Fibroblast of lung (primary cell): ENCODE measurements at regions not wholly inside any gene's neighbourhood (a gene's known extent, or its start where the extent isn't known, plus 50 kb on each side); places are given as distances from the start of the nearest gene placed in this dataset.

Experiments used
- DNase-seq, 2 donors: peaks; one replicate each; pipeline versions ENCODE4 v3.0.0 to v3.0.0-alpha.2; 2010; ENCODE audit warnings: low read depth in 2 of 2
- H2AFZ ChIP-seq: 2 replicates; pipeline ENCODE4 v1.5.1; 2012; ENCODE audit warnings: low read length, control low read depth, inconsistent platforms
- H3K27ac ChIP-seq: 2 replicates; pipeline ENCODE4 v1.5.1; 2011; ENCODE audit warnings: low read length, control low read depth; ENCODE audit not compliant: insufficient read depth
- H3K27me3 ChIP-seq: 2 replicates; pipeline ENCODE4 v1.5.1; 2011; ENCODE audit warnings: mild to moderate bottlenecking, low read length; ENCODE audit not compliant: control insufficient read depth, insufficient read depth
- H3K36me3 ChIP-seq: 2 replicates; pipeline ENCODE4 v1.5.1; 2011; ENCODE audit warnings: low read length; ENCODE audit not compliant: control insufficient read depth, insufficient read depth
- H3K4me1 ChIP-seq: 2 replicates; pipeline ENCODE4 v1.5.1; 2011; ENCODE audit warnings: low read length; ENCODE audit not compliant: control insufficient read depth, insufficient read depth; ENCODE audit errors: extremely low read depth
- H3K4me2 ChIP-seq: 2 replicates; pipeline ENCODE4 v1.5.1; 2011; ENCODE audit warnings: low read length, control low read depth; ENCODE audit not compliant: insufficient read depth; ENCODE audit errors: extremely low read depth
- H3K4me3 ChIP-seq, 4 experiments: fragments of 200-600 bp in 1 of 4; sonication (generic) in 1 of 4; replicated peaks in 1 of 4; 2 replicates each; pipeline ENCODE4 v1.5.1; 2011 to 2016; ENCODE audit warnings: low read length in 4 of 4, low read depth in 3 of 4, mild to moderate bottlenecking in 3 of 4, control low read depth in 2 of 4, inconsistent platforms in 1 of 4, mixed read lengths in 1 of 4; ENCODE audit not compliant: insufficient read depth in 1 of 4; ENCODE audit errors: control extremely low read depth in 1 of 4
- H3K79me2 ChIP-seq: 2 replicates; pipeline ENCODE4 v1.5.1; 2012; ENCODE audit warnings: mild to moderate bottlenecking, low read length, inconsistent platforms; ENCODE audit not compliant: control insufficient read depth, insufficient read depth
- H3K9ac ChIP-seq: 2 replicates; pipeline ENCODE4 v1.5.1; 2011; ENCODE audit warnings: mild to moderate bottlenecking, low read length, control low read depth; ENCODE audit not compliant: insufficient read depth
- H3K9me3 ChIP-seq: 2 replicates; pipeline ENCODE4 v1.5.1; 2012; ENCODE audit warnings: low read depth, low read length; ENCODE audit not compliant: control insufficient read depth, insufficient read depth
- H4K20me1 ChIP-seq: 2 replicates; pipeline ENCODE4 v1.5.1; 2011; ENCODE audit warnings: low read length; ENCODE audit not compliant: control insufficient read depth, insufficient read depth; ENCODE audit errors: extremely low read depth
- CTCF ChIP-seq, 2 donors: IDR thresholded peaks in 1 of 2; conservative IDR thresholded peaks in 1 of 2; 1 replicate in 1 of 2; 2 replicates in 1 of 2; pipeline ENCODE4 v1.5.1; 2011 to 2012; ENCODE audit warnings: low read length in 2 of 2, control low read depth in 1 of 2, inconsistent platforms in 1 of 2, low read depth in 1 of 2, mild to moderate bottlenecking in 1 of 2
- EZH2 ChIP-seq: IDR thresholded peaks from 2 replicates; pipeline ENCODE4 v1.5.1; 2012; ENCODE audit warnings: low read length, control low read depth, mild to moderate bottlenecking; ENCODE audit errors: missing control alignments

- H3K27ac ChIP-seq: no peak overlapping the region
- H3K4me1 ChIP-seq: no peaks in the 10 kb centered on the region
- H3K4me3 ChIP-seq: no peak overlapping the region
- peak in 1 of 2 donors; percentile 17 for DNase-seq
- H3K4me2 ChIP-seq: no peak overlapping the region
- H3K9me3 ChIP-seq: no peaks in the 10 kb centered on the region
- H3K9ac ChIP-seq: no peak overlapping the region
- no peaks in the 10 kb centered on the region for H3K36me3 ChIP-seq
- TF ChIP-seq CTCF (conservative IDR thresholded peaks at IDR 0.05 in 1 of 2, IDR thresholded peaks at IDR 0.05 in 1 of 2; ENCODE audit: low read depth in 1 of 2, low read length in 2 of 2): no peak
- TF ChIP-seq EZH2: no peak
- H3K79me2 ChIP-seq: no peaks in the 10 kb centered on the region
- no peaks in the 10 kb centered on the region for H4K20me1 ChIP-seq
- H3K27me3 ChIP-seq: no peaks in the 10 kb centered on the region
- no peak overlapping the region for H2AFZ ChIP-seq
Measured at GRCh38 chr1:187390215-187390818, 561.6 kb downstream of the PLA2G4A start.

- no peaks in the 10 kb centered on the region for H3K36me3 ChIP-seq
- no peak overlapping the region for H3K4me2 ChIP-seq
- no peaks in the 10 kb centered on the region for H3K4me1 ChIP-seq
- H3K9me3 ChIP-seq: no peaks in the 10 kb centered on the region
- no peak overlapping the region for H3K4me3 ChIP-seq
- TF ChIP-seq EZH2: no peak
- no peak for TF ChIP-seq CTCF (conservative IDR thresholded peaks at IDR 0.05 in 1 of 2, IDR thresholded peaks at IDR 0.05 in 1 of 2; ENCODE audit: low read depth in 1 of 2, low read length in 2 of 2)
- H3K79me2 ChIP-seq: no peaks in the 10 kb centered on the region
- H3K27ac ChIP-seq: no peak overlapping the region
- H3K27me3 ChIP-seq: no peaks in the 10 kb centered on the region
- no peak overlapping the region for H3K9ac ChIP-seq
- H2AFZ ChIP-seq: no peak overlapping the region
- peak in 1 of 2 donors; percentile 40 for DNase-seq
- H4K20me1 ChIP-seq: no peaks in the 10 kb centered on the region
Measured at GRCh38 chr1:187396226-187396625, 567.5 kb downstream of the PLA2G4A start.

- Histone ChIP-seq H3K27me3 (no peaks in the 10 kb centered on the region), H3K27ac (no peak overlapping the region), H3K79me2 (no peaks in the 10 kb centered on the region), H3K9me3 (no peaks in the 10 kb centered on the region), H3K4me1 (no peaks in the 10 kb centered on the region), H3K36me3 (no peaks in the 10 kb centered on the region), H4K20me1 (no peaks in the 10 kb centered on the region), H3K9ac (no peak overlapping the region), H3K4me2 (no peak overlapping the region), H3K4me3 (no peak overlapping the region), H2AFZ (no peak overlapping the region)
- TF ChIP-seq EZH2: no peak
- no peak for TF ChIP-seq CTCF (conservative IDR thresholded peaks at IDR 0.05 in 1 of 2, IDR thresholded peaks at IDR 0.05 in 1 of 2; ENCODE audit: low read depth in 1 of 2, low read length in 2 of 2)
- DNase-seq: no peak
Measured at GRCh38 chr1:187396929-187397796, 568.4 kb downstream of the PLA2G4A start.
